ENCODE measurements at regions not wholly inside any gene's neighbourhood (a gene's known extent, or its start where the extent isn't known, plus 50 kb on each side); places are given as distances from the start of the nearest gene placed in this dataset.

DNA sequence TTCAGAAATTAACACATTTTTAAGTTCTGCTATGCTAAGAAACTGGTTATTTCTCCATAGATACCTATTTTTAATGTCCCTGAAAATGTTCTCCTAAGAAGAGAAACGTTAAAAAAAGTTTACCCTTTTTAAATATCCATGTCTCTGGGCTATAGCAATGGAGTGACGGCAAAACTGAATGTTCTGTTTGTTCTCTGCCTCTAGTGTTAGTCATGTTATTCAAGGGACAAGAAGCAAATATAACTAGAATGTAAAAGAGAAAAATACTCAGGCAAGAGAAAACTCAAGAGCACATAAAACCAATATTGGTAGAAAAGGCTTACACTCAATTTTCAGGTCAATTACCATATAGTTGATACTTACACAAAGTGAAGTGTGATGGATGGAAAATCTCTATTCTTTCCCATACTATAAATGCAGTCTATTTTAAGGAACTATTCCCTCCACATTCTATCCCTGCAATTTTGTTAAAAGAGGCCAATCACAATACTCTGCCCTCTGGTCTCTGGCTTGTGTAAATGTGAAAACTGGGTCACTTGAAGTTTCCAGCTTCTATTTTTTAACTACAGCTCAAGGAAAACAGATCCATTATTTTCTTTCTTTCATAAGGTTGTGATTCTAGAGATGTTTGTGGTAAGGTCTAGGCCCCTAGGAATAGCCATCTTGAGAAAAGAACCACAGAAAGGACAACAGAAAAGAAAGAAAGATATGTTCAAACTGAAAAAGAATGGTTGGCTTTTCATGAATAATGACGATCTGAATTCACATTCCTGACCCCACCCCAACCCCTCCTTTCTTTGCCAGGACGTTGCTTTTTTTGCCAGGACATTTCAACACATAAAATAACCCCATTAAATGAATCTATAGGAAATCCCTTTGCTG, 200.3 kb upstream of the FAM83B start:
- DNase-seq: no peak
- Mint-ChIP-seq H3K27me3 (ENCODE audit: low read depth, poor library complexity) (peaks cover 3% of the 10 kb centered on the region), H3K36me3 (ENCODE audit: low read depth) (no peaks in the 10 kb centered on the region), H3K4me3 (no peak overlapping the region), H3K27ac (no peak overlapping the region), H3K9me3 (no peaks in the 10 kb centered on the region), H3K4me1 (no peaks in the 10 kb centered on the region)
- TF ChIP-seq, protein P1, sequence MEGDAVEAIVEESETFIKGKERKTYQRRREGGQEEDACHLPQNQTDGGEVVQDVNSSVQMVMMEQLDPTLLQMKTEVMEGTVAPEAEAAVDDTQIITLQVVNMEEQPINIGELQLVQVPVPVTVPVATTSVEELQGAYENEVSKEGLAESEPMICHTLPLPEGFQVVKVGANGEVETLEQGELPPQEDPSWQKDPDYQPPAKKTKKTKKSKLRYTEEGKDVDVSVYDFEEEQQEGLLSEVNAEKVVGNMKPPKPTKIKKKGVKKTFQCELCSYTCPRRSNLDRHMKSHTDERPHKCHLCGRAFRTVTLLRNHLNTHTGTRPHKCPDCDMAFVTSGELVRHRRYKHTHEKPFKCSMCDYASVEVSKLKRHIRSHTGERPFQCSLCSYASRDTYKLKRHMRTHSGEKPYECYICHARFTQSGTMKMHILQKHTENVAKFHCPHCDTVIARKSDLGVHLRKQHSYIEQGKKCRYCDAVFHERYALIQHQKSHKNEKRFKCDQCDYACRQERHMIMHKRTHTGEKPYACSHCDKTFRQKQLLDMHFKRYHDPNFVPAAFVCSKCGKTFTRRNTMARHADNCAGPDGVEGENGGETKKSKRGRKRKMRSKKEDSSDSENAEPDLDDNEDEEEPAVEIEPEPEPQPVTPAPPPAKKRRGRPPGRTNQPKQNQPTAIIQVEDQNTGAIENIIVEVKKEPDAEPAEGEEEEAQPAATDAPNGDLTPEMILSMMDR (IDR thresholded peaks at IDR 0.05): no peak

DNA sequence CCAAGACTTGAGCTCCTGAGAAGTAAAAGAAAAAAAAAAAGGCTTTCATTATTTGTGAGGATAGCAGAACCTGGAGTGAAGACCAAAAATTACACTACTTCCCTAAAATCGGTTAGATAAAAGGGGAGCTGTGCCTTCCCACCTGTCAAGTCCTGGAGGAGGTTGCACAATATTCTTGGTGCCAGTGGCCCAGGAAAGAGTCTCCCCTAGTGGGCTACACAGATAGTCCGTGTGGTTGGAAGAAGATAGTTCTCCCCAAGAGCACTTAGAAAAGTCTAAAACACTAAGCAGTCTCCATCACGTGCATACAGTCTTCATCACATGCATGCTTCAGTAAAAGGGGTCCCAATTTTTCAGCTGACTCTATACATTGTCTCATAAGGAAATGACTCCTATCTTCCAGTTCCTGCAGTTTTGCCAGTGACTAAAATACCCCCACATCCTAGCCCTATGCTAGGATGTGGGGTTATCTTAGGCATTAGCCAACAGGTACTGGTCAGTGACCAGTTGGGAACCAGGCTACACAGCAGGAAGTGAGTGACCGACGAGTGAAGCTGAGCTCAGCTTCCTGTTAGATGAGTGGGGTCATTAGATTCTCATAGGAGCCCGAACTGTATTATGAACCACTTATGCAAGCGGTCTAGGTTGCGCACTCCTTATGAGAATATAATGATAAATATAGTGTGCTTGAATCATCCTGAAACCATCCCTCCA, 199.5 kb upstream of the FAM83B start:
- Mint-ChIP-seq H3K27ac (no peak overlapping the region), H3K9me3 (no peaks in the 10 kb centered on the region)

DNA sequence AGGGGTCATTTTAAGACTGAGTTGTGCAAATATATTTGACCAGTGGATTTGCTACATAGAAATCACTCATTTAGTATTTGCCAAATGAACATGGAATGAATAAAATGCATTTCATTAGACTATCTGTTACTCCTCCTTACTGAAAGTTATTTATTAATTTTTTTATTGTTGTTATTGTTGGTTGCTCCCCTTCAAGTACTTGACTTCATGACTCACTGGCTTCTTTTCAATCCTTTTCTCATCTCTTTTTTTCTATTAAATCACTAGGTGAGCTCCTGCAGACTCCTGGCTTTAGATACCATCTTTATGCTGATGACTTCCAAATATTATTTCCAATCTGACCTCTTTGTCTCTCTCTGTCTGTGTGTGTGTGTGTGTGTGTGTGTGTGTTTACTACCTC, 192.2 kb upstream of the FAM83B start:
- DNase-seq: no peak
- no peaks in the 10 kb centered on the region for H3K36me3 Mint-ChIP-seq (ENCODE audit: low read depth)
- no peak overlapping the region for H3K27ac Mint-ChIP-seq
- H3K4me1 Mint-ChIP-seq: peaks cover 18% of the 10 kb centered on the region
- H3K27me3 Mint-ChIP-seq (ENCODE audit: low read depth, poor library complexity): no peaks in the 10 kb centered on the region
- H3K4me3 Mint-ChIP-seq: no peak overlapping the region
- no peaks in the 10 kb centered on the region for H3K9me3 Mint-ChIP-seq
- TF ChIP-seq, protein P1 (IDR thresholded peaks at IDR 0.05): no peak

More for the DNA sequence above, 199.5 kb upstream of the FAM83B start:
- Mint-ChIP-seq H3K36me3 (ENCODE audit: low read depth) (no peaks in the 10 kb centered on the region), H3K4me3 (no peak overlapping the region), H3K4me1 (no peaks in the 10 kb centered on the region), H3K27me3 (ENCODE audit: low read depth, poor library complexity) (peaks cover 3% of the 10 kb centered on the region)
- TF ChIP-seq, protein P1 (IDR thresholded peaks at IDR 0.05): no peak
- DNase-seq: no peak

DNA sequence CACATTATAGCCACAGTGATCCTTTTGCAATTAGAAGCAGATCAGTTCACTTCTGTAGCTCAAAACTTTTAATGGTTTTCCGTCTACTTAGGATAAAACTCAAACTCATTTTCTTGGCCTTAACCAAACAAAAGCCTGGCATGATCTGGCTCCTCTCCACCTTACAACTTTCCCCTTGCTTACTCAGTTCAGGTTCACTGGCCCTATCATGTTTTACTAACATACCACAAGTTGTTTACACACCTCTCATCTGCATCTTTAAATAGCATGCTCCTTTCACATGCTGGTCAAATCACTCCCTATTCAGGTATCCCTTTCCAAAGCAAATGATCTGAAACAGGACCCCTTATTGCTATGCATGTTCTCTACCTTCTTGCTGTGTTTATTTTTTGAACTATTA, 191.4 kb upstream of the FAM83B start:
- TF ChIP-seq, protein P1 (IDR thresholded peaks at IDR 0.05): no peak
- H3K27me3 Mint-ChIP-seq (ENCODE audit: low read depth, poor library complexity): no peaks in the 10 kb centered on the region
- H3K36me3 Mint-ChIP-seq (ENCODE audit: low read depth): no peaks in the 10 kb centered on the region

DNA sequence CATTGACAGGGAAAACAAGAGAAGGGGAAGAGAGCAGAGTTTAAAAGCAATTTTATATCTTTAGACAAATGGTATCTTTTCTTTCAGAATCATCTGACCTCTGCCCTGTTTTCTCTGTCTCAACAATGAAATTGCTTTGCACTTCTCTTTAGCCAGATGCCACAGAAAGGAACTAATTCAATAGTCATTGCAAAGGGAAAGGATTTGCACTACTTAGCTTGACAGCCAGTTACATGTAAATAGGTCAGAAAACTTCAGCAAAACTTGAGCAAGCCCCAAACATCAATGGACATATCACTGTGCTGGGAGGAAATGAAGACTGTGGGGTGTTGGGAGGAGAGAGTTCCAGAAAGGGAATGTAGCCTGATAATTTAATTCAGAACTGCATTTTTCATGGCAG, 181.3 kb upstream of the FAM83B start:
- Mint-ChIP-seq H3K4me3 (no peak overlapping the region), H3K27ac (no peak overlapping the region), H3K36me3 (ENCODE audit: low read depth) (peaks cover 5% of the 10 kb centered on the region)

More for the DNA sequence above, 191.4 kb upstream of the FAM83B start:
- no peak for DNase-seq
- Mint-ChIP-seq H3K4me3 (peak overlapping the region; percentile 45), H3K9me3 (no peaks in the 10 kb centered on the region), H3K4me1 (peaks cover 18% of the 10 kb centered on the region), H3K27ac (peak overlapping the region; percentile 55)

More for the DNA sequence above, 181.3 kb upstream of the FAM83B start:
- DNase-seq: no peak
- Mint-ChIP-seq H3K9me3 (peaks cover 14% of the 10 kb centered on the region), H3K27me3 (ENCODE audit: low read depth, poor library complexity) (peaks cover 5% of the 10 kb centered on the region), H3K4me1 (no peaks in the 10 kb centered on the region)
- TF ChIP-seq, protein P1 (IDR thresholded peaks at IDR 0.05): no peak

Data from nephron progenitor cell (in vitro differentiated cells).